GM18519 (cell line): ENCODE measurements at regions not wholly inside any gene's neighbourhood (a gene's known extent, or its start where the extent isn't known, plus 50 kb on each side); places are given as distances from the start of the nearest gene placed in this dataset.
A peak's percentile ranks its signal among the peaks of the same experiment; 100 is the strongest.

Experiments
- ATAC-seq: cut with Tn5 transposase; IDR thresholded peaks from one replicate; pipeline ENCODE4 v1.9.1; 2021; ENCODE audit warnings: mild to moderate bottlenecking, moderate library complexity; ENCODE audit not compliant: unreplicated experiment, low FRiP score

DNA sequence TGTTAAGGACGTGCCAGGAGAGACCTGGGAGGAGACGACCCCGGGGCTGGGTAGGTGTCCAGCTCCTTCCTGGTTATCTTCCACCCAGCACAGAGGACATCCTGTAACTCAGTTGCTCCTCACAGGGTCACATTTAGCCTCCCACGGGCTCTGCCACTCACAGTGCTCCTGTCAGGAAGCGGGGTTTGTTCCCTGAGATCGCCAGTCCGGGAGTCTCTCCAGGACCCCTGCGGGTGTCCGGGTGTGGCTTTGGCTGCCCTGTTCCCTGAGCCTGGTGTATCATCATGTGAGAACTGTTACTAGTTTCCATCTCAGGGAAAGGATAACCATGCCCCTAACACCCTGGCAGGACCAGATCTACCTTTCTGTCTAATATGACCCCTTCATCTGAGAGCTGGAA lies 158.2 kb upstream of the RUNX1 start:
- no peak for ATAC-seq

DNA sequence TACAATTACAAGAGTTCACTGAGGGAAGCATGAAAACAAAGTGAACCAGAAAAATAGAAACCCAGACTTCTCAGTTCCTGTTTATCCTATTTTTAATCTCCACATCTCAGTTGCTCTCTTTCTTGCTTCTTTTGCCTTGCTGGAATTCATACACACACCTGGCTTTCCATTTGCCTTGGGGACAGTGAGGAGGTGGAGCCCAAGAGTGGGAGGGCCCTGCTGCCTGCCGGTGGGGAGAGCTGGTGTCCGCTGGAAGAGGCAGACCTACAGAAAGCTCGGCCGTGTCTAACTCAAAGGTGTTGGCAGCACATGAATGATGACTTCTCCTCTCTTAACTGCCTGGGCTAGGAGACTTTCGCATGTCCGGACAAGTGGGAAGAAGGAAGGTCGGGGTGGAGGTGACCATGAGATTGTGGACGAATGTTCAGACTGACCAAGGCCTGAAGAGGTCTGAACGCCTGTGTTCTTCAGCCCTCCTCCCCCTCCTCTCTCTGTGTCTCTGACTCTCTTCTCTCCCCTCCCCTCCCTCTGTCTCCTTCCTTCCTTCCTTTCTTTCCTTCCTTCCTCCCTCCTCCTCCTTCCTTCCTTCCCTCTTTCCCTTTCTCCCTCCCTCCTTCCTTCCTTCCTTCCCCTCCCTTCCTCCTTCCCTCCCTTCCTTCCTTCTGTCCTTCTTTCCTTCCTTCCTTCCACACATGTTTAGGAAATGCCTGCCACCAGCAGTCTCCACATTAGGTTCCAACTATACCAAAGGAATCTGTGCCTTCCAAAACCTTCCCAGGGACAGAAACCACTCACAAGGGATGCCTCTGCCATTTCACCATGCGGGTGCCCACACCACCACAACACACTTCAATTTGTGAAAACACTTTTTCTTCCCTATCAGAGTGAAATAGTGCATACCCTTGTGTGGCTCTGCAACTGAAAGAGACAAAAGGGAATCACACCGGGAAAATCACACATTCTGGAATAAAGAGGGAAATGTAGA lies 157.3 kb upstream of the RUNX1 start:
- ATAC-seq = no peak

DNA sequence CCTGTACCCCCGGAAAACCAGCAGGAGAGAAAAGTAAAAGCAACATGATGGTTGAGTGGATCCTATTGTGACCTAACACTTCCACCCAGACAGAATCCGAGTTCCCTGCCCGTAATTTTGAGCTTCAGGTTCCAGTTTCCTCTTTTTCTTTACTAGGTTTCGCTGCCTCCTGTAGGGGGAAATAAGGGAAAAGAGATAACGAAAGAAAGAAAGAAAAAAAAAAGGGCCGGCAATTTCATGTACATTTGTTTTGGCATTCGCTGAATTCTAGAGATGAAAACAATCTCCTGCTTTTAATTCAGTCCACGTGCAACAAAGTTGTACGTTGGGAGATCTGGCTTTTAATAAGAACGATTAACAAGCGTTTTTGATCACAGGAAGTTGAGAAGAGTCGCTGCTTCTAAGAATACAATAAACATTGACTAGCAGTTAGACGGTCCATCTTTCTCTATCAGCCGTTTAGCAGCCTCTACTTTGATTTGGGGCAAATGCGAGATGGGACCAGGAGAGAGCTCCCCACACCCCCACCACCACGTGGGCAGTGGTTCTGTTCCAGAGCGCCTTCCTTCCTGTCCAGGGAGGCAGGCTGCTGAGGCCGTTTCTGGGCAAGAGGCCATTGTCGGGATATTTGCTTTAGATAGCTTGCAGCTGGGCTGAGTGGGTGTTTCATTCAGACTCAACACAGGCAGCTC lies 155.9 kb upstream of the RUNX1 start:
- ATAC-seq = no peak

DNA sequence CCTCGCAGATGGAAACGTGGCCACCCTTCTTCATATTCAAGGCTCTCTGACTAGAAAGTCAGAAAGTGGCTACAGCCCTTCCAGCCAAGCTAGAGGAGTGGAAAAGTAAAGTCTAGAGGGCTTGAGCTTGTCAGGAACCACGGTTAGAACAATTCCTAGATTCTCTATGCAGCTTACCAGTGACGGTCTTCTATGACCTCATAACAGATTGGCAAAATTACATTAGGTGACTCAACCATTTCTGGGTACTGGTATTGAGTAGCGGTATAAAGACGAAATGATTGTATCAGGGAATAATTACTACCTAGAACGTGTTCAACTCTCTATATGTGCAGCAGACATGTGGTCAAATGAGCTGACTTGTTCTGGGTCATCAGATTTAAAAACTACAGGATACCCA lies 155.0 kb upstream of the RUNX1 start:
- no peak for ATAC-seq

DNA sequence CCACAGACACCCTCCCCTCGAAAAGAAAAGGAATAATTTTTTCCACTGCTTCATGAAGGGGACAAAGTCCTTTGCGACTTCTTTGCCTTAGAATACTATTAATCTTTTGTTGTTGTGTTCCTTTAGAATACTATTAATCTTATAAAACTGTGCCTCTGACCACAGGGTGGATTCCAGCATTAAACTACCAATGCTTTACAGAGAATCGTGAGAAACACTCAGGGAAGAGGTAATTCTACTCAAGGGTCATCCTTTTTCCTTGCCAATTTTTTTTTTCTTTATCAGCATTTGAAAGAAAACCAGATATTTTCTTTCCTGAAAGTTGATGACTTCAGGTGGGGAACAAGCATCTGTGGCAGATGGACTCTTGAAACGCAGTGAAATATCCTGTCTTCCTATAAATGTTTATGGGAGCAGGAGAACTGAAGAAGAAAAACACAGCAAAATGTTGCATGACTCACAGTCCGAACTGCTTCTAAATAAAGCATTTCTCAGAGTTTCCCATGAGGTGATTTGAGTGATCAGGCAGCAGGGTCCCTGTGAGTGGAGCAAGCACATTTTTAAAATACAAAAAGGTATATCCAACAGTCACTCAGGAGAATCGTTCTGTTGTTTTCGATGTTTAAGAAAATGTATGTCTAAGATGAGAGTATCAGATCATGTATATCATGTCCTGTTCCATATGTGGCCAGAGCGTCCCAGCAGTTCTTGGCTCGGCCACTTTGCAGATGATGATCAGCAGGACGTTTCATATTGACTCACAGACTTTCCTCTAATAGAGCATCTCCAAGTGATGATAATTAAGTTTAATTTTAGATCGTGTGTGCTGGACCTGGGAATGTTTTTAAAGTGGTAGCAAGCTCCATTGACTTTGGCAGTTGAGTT lies 154.2 kb upstream of the RUNX1 start:
- ATAC-seq = no peak

DNA sequence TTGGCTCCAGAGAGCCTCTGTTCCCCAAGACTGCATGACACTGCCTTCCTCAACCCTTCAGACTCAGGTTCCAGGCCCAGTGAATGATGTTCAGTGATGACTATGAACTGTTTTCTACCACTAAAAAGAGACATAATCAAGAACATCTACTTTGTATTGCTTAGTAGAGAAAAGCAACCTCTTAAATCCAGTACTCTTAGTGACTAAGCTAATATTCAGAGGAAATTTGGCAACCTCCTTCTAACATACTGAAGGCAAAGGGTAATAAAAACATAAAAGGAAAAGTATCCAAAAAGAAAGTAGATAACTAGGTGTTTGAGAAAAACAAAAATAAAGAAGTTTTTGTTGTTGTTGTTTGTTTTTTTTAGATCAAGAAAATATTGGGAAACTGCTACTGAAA lies 153.3 kb upstream of the RUNX1 start:
- no peak for ATAC-seq

DNA sequence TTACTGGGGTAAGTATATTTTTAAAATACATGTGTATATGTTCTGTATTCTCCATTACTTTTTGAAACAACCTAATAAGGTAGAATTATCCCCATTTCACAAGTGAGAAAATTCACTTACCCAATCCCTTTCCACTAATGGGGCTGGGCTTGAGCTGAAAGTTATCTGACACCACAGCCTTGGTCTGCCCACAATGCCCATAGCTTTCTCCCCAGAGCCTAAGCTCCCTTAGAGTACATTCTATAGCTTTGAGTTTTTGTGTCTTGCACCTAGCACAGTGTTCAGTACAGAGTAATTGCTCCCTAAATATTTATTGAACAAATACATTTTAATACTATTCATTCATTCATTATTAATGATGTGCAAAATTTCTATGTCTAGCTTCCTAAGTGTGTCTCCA lies 152.7 kb upstream of the RUNX1 start:
- no peak for ATAC-seq

DNA sequence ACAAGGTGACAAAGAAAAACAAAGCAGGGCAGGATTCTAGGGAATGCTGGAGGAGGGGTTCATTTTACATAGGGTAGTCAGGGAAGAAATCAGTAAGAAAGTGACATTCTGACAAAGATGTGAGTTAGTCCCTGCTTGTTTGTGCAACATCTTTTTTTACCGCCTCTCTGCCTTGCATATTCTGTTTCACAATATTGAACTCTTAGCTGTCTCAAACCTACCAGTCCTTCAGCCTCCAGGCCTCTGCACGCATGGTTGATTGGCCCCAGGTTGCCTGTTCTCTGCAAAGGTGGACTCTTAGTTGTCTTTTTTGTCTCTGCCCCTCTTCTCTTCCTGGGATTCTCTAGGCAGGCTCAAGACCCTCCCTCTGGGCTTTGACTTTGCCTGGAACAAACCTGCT lies 152.2 kb upstream of the RUNX1 start:
- ATAC-seq = no peak

DNA sequence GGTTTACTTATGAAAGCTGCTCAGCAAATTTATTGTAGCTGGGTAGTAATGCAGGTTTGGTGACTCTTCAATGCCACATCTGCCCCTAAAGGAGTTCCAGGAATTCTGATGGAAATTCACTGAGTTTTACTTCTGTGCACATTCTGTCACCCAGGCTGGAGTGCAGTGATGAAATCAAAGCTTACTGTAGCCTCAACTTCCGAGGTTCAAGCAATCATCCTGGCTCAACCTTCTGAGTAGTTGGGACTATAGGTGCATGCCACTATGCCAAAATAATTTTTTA lies 150.6 kb upstream of the RUNX1 start:
- no peak for ATAC-seq

DNA sequence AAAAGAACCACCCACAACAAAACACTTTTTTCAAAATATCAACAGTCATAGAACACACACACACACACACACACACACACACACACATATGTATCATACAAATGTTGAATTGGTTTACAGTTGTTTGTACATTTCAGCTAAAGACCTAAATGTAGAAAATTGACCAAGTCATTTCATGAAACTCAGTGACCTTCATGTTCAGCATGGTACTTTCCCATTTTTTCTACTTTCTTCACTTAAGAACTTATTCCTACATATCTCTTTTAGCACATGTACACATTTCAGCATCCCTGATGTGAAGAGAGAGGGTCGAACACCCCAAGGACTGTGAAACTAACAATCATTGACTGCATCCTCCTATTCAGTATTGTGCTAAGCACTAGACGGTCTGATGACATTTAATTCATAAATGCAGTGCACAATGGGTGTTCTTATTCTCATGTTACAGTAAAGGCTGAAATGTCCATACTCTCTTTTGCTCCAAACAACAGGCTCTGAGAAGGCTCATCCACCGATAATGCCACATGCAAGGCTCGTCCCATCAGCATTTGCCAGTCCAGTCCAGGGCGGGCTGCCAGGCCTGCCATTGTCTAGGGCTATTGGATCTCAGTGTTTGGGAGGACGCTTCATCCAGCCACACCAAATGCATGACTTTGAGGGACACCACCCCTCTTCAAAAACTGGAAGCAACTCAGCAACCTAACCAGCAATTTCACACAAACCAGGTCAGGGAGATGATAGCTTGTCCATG lies 150.1 kb upstream of the RUNX1 start:
- ATAC-seq = no peak

DNA sequence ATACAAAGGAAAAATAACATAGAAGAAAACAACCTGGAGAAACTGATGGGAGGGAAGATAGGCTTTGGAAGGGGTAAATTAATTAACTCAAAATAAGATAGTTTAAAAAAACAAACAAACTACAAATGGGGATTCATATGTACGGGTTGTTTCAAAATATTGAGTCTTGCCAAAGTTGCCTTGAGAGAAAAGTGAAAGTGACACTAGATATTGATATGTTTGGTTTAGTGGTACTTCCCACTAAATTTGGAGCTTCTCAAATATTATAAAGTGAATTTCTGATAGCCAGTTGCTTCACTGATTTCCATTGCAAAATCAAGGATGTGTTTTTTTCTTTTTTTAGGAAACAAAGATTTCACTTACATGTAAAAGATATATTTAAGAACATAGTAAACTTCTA lies 149.5 kb upstream of the RUNX1 start:
- no peak for ATAC-seq

DNA sequence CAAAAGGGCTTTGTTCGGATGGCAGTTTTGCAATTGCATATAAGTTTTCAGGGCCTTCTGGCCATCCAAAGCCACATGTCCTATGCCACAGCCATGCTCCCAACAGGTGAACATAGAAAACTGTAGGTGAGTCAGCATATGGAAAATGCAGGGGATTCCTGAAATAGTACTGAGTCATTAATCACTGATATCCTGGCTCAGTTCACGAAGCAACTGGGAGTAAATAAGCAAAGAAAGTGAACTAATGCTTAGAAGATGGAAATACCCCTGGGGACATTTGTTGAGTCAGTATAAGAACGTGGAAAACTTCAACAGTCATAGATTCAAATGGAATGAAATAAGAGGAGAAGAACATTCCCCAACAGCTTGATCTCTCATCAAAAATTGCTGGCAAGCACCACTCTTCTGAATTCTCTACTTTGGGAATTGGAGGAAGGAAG lies 148.9 kb upstream of the RUNX1 start:
- no peak for ATAC-seq

DNA sequence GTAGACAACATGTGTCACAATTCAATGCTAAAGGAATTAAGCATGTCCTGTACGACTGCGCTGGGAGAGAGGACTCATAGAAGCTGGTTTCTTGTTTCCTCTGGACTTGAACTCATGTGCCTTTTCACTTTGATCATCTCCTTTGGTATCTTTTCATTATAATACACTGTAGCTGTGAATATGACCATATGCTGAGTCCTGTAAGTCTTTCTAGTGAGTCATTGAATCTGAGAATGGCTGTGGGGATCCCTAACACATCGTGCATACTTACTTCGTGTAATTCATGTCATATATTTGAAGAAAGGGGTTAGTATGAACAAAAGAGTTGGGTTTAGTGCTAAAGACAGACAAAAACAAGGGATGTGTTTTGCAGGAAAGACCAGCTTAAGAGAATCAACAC lies 148.1 kb upstream of the RUNX1 start:
- ATAC-seq = no peak

DNA sequence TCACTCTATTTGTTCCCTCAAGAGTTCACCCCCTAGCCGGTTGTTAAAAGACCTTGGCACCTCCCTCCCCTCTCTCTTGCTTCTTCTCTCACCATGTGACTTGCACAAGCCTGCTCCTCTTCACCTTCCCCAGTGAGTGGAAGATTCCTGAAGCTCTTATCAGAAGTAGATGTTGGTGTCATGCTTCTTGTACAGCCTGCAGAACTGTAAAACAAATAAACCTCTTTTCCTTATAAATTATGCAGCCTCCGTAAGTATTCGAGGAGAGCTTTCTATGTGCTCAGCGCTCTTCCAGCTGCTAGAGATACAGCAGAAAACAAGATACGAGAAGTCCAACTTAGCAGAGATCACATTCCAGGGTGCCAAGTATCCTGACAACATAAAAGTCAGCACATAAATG lies 147.0 kb upstream of the RUNX1 start:
- ATAC-seq = no peak

DNA sequence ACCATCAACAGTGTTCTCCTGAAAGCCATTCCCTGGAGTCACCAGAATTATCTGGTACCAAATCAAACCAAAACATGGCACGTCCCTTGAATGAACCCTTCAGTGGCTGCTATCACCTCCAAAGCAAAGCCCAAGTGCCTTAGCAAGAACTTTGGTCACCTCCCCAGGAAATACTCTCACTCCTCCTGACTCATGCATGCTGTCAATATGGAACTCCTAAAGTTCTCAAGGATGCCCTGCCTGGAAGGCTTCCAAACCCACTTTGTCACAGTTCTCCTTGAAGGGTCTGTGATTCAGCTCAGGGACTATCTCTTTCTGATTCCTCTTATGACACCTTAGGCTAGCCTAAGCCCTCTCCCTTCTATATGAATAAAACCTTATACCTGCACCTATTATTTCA lies 146.1 kb upstream of the RUNX1 start:
- no peak for ATAC-seq

DNA sequence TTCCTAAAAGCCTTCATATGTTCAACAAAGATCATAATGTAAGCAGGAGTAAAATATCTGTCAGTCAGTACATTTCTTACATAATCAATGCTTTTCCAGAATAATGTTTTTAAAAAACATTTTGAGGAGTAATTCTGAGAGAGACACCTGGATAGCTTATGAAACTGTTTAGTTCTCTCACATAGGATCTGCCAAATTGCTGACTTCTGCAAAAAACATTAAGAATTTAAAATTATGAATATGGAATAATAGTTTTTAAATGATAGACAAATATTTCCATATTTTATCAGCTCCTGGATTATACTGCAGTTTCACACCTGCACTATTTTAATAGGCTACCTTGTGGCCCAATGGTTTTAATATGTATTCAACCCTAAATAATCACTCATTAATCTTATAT lies 142.7 kb upstream of the RUNX1 start:
- ATAC-seq = no peak

DNA sequence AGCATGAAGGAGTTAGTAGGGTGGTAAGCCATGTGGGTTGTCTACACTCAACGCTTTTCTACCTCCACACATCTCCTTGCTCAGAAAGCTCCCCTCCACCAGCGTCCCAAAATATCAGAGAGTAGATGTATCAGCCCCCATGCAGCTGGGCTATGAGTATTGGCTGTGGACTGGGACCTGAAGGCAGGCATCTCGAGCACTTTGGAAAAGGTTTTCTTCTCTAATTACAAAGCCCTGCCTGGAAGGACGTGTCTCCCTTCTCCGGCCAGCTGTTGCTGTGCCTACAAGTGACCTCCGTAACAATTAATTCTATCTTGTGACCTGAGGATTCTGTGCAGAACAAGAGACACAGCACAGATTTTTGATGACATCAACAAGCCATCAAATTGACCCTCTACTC lies 142.0 kb upstream of the RUNX1 start:
- no peak for ATAC-seq

DNA sequence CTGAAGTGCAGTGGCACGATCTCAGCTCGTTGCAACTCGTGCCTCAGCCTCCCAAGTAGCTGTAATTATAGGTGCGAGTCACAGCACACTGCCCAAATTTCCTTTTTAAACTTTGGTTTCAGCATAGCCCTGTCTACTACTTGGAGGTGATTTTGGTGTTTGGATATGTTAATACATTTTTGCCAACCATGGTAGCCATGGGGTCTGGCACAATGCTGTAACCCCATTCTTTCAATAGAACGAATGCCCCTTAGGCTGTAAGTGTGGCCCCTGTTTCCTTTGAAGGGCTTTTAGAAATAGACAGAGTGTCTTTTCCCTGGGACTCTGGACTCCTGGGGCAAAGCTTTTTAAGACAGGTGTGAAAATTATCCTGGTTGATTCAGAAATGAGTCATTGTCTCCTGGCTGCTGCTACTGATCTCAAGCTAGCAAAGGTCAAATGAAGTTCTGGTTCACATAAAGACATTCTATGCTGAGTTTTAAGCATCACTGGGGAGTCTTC lies 141.1 kb upstream of the RUNX1 start:
- no peak for ATAC-seq

DNA sequence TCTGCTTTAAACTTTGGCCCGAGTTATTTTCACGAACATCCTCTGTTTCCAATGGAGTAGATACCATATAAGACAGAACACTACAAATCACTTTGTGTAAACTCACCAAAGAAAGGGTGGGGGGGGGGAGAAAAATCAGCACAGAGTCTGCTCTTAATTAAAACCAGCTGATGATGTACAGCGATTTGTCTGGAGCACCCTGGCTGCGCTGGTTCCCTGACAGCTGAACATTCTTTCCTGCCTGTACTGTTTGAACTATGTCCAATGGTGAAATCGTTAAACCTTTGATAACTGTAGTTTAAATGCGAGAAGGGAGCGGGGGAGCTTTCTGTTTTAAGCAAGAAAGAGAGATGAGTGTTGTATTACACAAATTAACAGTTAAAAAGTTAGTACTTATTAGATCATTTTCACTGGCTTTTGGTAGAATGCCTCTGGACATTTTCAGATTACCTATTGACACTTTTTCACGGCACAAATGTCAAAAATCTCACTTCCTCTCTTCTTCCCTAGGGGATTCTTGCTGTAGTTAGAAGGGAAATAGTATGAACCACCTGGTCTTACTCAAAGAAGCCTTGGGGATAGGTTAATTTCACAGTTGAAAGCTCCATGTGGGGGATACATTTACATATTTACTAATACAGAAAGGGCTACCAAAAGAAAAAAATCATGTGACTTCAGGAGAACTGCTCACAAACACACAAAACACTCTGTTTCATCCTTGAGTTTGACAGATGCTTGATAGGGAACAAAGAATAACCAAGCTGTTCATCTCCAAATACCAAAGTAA lies 140.2 kb upstream of the RUNX1 start:
- peak; percentile 86 for ATAC-seq
